ENCODE measurements at regions not wholly inside any gene's neighbourhood (a gene's known extent, or its start where the extent isn't known, plus 50 kb on each side); places are given as distances from the start of the nearest gene placed in this dataset.

- intact Hi-C loops (cut with DNase I): no loop called here
- H3K36me3 ChIP-seq: no peaks in the 10 kb centered on the region
- no peaks in the 10 kb centered on the region for H3K4me1 ChIP-seq
- no peak overlapping the region for H3K4me3 ChIP-seq
- ATAC-seq (no peak), FAIRE-seq (no peak), DNase-seq (no peak)
- H3K27ac ChIP-seq: no peak overlapping the region
- H3K9me3 ChIP-seq: no peaks in the 10 kb centered on the region
- no peak for TF ChIP-seq CTCF (IDR thresholded peaks at IDR 0.05)
- WGBS, 2 donors: 56 to 58% methylated on average over 3 of the region's 3 CpGs
- H3K27me3 ChIP-seq: no peaks in the 10 kb centered on the region
These were observed 109.6 kb downstream of the GPR37 start for GRCh38 chr7:124655990-124656389.

- no peak for ATAC-seq
- TF ChIP-seq CTCF (IDR thresholded peaks at IDR 0.05): no peak
- H3K27ac ChIP-seq: no peak overlapping the region
- no peak for DNase-seq
- 65 to 79% methylated on average over 1 of the region's 1 CpG for WGBS, 2 donors
- H3K4me3 ChIP-seq: no peak overlapping the region
- intact Hi-C loops (cut with DNase I): no loop called here
- no peaks in the 10 kb centered on the region for H3K4me1 ChIP-seq
- no peaks in the 10 kb centered on the region for H3K9me3 ChIP-seq
- no peak for FAIRE-seq
- H3K36me3 ChIP-seq: no peaks in the 10 kb centered on the region
- no peaks in the 10 kb centered on the region for H3K27me3 ChIP-seq
These were observed 113.4 kb downstream of the GPR37 start for GRCh38 chr7:124652237-124652636.

GRCh38 chr7:124651136-124651535, 114.5 kb downstream of the GPR37 start:
- ATAC-seq (no peak), DNase-seq (no peak), FAIRE-seq (no peak)
- H3K27ac ChIP-seq: no peak overlapping the region
- no peaks in the 10 kb centered on the region for H3K9me3 ChIP-seq
- H3K36me3 ChIP-seq: no peaks in the 10 kb centered on the region
- H3K4me1 ChIP-seq: no peaks in the 10 kb centered on the region
- 52 to 73% methylated on average over 4 of the region's 4 CpGs for WGBS, 2 donors
- no peaks in the 10 kb centered on the region for H3K27me3 ChIP-seq
- TF ChIP-seq CTCF (IDR thresholded peaks at IDR 0.05): no peak
- intact Hi-C loops (cut with DNase I): no loop called here
- no peak overlapping the region for H3K4me3 ChIP-seq

- intact Hi-C loops (cut with DNase I): no loop called here
- ATAC-seq: no peak
- H3K4me1 ChIP-seq: no peaks in the 10 kb centered on the region
- H3K4me3 ChIP-seq: no peak overlapping the region
- no peak for TF ChIP-seq CTCF (IDR thresholded peaks at IDR 0.05)
- no peaks in the 10 kb centered on the region for H3K36me3 ChIP-seq
- no peak for DNase-seq
- FAIRE-seq: no peak
- H3K9me3 ChIP-seq: no peaks in the 10 kb centered on the region
- H3K27me3 ChIP-seq: no peaks in the 10 kb centered on the region
- H3K27ac ChIP-seq: no peak overlapping the region
- 45 to 57% methylated on average over 4 of the region's 4 CpGs for WGBS, 2 donors
These were observed 116.1 kb downstream of the GPR37 start for GRCh38 chr7:124649397-124650014.

- no peaks in the 10 kb centered on the region for H3K9me3 ChIP-seq
- H3K4me1 ChIP-seq: no peaks in the 10 kb centered on the region
- H3K27ac ChIP-seq: no peak overlapping the region
- ATAC-seq (no peak), FAIRE-seq (no peak), DNase-seq (no peak)
- no peaks in the 10 kb centered on the region for H3K36me3 ChIP-seq
- H3K4me3 ChIP-seq: no peak overlapping the region
- TF ChIP-seq CTCF (IDR thresholded peaks at IDR 0.05): no peak
- intact Hi-C loops (cut with DNase I): no loop called here
- H3K27me3 ChIP-seq: no peaks in the 10 kb centered on the region
These were observed 117.8 kb downstream of the GPR37 start for GRCh38 chr7:124647630-124648306.

Measured in pancreas (tissue), 10 donors.